SK-MEL-5 (cell line): ENCODE measurements at regions not wholly inside any gene's neighbourhood (a gene's known extent, or its start where the extent isn't known, plus 50 kb on each side); places are given as distances from the start of the nearest gene placed in this dataset.

Source experiments
- DNase-seq: peaks from one replicate; pipeline ENCODE4 v3.0.0-alpha.2; 2016; ENCODE audit warnings: low read depth, low spot score
- in situ Hi-C: cut with HindIII; loops from 2 replicates; pipeline ENCODE4 v1.10.0; 2016; ENCODE audit warnings: low sequenced_read_pairs, high pct_unique_total_duplicates, low pct_unique_long_range_greater_than_20kb

DNA sequence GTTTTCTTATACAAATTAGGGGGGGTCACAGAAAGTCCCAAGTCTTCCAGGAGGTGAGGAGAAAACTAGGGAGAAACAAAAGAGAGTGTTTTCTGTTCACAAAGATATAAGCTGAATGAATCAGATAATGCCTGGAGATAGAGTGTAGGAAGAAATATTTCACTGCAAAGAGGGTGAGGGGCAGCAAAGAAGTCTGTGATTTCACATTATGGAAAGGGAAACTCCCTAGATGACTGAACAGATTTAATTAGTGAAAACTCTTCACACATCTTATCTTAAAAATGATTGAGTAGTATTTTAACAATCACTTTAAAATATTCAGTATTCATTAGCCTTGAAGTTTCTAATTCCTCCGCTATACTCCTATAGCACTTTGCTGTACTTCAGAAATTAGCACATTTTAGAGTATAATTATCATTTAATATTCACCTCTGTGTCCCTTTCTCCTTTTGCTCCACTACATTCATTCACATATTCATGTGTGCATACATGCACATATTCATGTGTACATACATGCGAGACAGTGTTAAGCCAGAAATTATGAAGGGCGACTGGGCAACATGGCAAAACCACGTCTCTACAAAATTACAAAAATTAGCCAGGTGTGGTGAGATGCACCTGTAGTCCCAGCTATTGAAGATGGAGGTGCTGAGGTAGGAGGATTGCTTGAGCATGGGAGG is 332.2 kb downstream of the HTR1A start:
- in situ Hi-C loops: no loop called here
- no peak for DNase-seq

DNA sequence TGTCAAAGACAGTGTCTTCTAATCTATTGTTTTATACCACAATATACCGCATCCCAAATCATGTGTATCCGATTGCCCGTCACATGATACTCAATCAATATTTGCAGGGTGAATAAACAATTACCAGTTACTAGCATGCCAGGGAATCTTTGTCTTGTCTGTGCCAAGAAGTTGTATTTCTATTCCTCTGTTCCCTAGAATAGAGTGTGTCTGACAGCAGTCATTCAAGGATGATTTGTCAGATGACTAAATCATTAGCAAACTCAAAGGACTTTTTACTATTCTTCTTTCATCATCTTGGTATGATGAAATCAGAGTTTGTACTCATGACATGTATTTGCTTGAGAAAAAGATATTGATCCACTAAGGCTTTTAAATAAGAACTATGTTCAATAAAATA is 348.8 kb downstream of the HTR1A start:
- in situ Hi-C loops: no loop called here
- peak; percentile 38 for DNase-seq

DNA sequence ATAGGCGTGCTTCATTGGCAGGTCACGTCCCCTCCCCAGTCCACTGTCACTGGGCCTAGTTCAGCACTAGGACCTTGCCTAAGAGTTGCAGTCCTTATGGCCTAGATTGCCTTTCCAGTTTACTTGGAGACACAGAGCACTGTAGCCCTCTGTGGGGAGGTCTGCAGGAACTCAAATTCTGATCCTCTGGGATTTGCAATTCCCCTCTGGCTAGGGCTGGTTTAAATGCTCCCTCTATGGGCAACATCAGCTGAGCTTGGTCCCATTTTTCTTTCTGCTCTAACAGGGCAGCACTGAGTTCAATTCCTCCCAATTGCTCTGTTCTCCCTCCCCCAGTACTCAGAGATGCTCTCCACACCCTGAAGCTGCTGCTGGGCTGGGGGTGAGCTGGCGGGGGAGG is 358.2 kb downstream of the HTR1A start:
- in situ Hi-C loops: no loop called here
- DNase-seq: no peak

DNA sequence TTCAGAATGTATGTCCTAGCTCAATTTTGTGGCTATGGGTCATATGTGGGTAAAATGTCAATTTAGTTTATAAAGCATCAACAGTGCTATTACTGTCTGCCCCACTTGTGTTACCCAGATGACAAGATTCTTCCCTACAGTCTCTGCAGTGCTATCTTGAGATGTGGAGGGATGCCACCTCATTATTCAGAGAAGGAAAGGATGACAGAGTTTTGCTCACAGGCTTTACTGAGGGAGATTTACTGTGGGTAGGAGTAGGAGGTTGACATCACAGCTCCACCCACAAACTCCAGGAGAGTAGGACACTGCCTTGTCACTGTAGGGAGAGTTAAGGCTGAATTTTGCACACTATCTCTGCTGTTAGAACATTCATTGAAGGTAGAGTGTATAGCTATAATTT is 359.3 kb downstream of the HTR1A start:
- in situ Hi-C loops: no loop called here

DNA sequence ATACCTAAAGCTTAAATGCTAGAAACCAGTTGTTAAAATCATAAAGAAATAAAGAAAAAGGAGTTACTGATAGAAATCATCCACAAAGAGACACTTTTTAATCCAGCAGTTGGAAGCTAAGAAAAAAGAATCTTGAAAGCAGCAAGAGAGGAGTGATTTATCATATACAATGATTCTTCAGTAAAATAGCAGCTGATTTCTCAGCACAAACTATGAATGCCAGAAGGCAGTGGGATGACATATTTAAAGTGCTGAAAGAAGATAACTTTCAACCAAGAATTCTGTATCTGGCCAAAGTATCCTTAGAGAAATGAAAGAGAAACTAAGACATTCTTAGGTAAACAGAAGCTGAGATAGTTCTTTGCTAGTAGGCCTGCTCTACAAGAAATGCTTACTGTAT is 366.0 kb downstream of the HTR1A start:
- DNase-seq: no peak
- in situ Hi-C loops: no loop called here

More for the DNA sequence above, 359.3 kb downstream of the HTR1A start:
- no peak for DNase-seq

DNA sequence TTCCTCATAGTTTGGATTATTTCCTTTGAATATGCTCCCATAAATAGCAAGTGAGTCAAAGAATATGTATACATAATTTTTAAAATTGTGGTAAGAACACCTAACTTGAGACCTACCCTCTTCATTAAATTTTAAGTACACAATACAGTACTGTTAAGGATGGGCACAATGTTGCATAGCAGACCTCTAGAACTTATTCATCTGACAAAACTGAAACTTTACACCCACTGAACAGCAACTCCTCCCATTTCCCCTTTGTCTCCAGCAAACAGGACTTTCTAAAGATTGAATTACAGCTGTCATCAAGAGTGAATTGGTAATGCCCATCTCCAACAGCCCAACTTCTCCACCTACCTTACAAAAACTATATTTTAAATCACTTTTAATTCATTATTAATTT is 388.9 kb downstream of the HTR1A start:
- in situ Hi-C loops: no loop called here
- no peak for DNase-seq

DNA sequence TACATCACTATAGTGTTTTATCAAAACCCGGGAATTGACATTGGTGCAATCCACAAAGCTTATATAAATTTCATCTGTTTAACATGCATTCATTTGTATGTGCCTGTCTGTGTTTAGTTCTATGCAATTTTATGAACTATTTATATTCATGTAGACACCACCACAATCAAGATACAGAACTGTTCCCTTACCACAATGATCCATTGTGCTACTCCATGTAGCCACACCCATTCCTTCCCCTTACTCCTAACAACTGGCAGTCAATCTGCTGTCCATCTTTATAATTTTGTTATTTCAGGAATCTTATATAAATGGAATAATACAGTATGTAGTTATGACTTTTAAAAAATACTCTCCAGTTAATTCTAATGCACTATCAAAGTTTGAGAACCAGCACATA is 389.5 kb downstream of the HTR1A start:
- in situ Hi-C loops: no loop called here
- DNase-seq: no peak

DNA sequence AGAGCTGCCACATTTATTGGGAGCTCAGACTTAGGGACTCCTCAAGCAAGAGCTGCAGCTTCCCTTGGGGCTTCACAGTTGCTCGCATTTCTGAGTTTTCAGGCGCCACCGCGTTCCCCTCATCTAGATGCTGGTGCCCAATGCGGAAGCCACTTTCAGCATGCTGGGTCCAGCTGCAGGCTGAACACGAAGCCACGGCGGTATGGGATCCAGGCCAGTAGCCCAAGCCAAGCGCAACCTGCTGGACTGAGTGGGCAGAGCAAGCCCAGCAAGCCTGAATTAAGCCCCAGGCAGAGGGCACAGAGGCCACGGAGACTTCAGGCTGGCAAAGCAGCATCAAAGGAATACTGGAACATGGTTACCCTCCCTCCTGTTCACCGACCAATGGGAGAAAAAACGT is 391.5 kb downstream of the HTR1A start:
- in situ Hi-C loops: no loop called here
- peak; percentile 11 for DNase-seq

DNA sequence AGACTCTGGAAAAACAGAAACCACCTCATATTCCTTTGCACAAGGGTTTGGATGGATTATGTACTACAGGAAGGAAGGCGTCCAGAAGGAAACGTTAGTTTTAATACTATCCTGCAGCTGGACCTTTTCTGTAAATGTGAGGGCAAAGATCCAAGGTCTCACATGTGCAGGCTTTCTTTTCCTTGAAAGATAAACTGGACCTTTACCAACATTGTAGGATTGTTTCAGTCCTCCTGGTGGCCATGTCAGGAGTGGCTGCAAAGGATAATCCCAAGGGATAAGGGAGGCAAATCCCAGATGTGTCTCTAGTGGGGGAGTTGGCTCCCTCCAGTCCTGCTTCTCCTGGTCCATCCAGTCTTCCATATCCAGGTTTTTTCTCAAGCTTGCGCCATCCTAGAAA is 397.5 kb downstream of the HTR1A start:
- DNase-seq: no peak
- in situ Hi-C loops: no loop called here

DNA sequence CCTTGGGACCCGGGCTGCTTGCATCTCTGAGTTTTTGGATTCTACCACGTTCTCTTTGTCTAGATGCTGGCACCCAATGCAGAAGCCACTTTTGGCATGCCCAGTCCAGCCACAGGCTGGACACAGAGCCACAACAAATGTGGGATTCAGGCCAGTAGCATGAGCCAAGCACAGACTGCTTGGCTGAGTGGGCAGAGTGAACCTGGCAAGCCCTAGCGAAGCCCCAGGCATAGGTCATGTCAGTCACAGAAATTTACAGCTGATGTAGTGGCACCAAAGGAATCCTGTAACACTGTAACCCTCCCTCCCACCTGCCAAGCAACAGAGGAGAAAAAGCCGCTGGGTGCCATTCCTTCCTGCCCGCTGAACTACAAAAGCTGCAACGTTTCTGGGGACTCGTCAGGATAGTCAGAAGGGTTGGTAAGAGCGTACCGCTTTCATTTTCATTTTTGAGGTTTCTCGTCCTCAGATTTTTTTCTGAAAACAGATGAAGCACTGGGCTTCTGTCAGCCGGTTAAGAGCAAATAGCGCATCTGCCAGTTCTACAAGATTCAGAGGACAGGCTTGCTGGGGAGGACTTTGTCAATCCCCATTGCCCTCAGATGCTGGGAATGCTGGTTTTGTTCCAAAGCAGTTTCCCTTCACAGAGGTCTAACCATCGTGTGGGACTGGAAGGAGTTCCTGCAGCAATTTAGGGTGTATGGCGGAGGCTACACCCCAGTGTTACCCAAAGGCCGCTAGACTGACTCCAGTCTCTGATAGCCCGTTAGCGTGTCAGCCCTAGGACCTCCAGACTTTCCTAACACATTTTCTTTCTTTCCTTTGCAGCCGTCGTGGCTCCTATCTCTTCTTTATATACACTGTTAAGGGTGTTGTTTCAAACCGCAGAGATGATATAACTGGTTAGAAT is 399.0 kb downstream of the HTR1A start:
- in situ Hi-C loops: no loop called here
- no peak for DNase-seq

DNA sequence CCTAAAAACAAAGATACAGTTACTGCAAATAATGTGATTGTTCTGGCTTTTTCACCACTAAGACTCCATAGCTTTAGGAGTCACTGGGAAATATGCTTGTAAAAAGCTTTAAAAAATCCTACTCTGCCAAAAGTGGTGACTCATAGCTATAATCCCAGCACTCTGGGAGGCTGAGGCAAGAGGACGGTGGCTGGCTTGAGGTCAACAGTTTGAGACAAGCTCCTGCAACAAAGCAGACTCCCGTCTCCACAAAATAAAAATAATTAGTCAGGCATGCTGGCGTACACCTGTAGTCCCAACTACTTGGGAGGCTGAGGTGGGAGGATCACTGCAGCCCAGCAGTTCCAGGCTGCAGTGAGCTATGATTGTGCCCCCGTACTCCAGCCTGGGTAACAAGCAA is 406.4 kb downstream of the HTR1A start:
- no peak for DNase-seq

DNA sequence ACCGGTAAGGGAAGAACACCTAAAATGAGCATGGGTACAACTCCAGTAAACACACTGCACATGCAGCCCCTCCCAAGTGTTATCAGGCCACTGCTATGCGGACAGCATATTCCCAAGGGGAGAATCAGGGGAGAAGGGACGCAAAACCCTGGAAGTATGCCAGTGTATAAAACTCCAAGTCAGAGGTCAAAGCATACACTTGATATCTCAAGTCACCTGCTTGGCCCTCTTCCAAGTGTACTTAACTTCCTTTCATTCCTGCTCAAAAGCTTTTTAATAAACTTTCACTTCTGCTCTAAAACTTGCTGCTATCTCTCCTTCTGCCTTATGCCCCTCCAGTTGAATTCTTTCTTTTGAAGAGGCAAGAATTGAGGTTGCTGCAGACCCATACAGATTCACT is 408.1 kb downstream of the HTR1A start:
- in situ Hi-C loops: no loop called here
- no peak for DNase-seq

More for the DNA sequence above, 406.4 kb downstream of the HTR1A start:
- in situ Hi-C loops: no loop called here

DNA sequence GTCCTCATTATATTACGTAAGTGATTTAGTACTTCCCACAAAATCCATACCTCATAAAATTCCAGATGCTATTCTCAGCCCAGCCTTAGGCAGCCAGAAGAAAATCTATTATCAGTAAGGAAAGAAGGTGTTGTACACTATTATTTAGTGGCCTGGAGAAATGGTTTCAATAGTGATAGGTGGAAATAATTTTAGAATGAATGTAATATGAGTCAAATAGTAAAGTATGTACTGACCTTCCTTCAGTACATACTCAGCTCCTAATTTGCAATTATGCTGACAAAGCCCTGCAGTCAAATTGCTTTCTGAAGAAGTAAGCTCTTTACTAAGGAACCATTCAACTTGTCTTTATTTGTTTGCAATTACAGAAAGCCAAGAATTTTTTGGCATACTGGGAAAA is 409.2 kb downstream of the HTR1A start:
- no peak for DNase-seq
- in situ Hi-C loops: no loop called here

DNA sequence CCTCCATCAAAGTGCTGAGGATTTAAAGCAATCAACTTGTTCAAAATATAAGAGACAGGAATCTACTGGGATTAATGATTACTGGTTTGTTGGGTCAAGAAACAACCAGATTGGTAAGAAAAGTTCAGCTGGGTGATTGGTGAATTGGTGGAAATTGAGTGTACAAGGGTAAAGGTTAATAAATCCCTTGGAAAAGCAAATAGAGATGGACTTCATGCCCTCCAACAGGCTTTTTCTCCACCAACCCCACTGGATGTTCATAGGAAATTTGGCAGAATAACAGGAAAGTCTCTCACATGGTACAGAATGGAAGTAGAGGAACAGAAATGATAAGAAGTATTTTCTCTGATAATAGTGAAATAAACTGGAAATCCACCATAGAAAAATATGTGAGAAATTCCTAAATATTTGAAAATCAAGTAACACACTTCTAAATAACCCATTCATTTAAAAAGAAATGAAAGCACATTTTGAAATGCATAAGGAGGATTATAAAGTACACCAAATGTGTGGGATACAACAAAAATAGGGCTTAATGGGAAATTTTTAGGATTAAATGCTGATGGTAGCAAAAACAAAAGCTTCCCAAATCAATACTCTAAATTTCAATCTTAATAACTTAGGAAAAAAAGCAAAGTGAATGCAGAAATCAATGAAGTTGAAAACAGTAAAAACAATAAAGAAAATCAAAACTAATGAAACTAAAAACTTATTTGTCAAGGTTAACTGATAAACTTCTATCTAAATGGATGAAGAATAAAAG is 426.2 kb downstream of the HTR1A start:
- DNase-seq: no peak
- in situ Hi-C loops: no loop called here

DNA sequence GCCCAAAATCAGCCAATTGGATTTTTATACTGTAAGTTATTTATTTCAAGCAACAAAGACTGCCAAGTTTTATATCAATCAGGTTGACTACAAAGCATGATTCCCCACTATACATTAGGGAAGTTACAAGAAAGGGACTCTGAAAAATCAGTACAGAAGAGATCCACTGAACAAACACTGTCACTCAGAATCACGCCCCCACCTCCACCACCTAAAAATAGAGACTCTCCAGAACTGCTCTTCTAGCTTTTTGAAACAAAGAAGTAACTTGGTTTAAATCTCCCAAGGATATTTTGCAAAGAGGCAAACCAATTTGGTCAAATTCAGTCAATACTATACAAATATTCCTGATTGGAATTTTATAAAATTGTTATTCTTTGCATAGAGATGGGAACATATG is 438.0 kb downstream of the HTR1A start:
- in situ Hi-C loops: no loop called here
- DNase-seq: no peak

DNA sequence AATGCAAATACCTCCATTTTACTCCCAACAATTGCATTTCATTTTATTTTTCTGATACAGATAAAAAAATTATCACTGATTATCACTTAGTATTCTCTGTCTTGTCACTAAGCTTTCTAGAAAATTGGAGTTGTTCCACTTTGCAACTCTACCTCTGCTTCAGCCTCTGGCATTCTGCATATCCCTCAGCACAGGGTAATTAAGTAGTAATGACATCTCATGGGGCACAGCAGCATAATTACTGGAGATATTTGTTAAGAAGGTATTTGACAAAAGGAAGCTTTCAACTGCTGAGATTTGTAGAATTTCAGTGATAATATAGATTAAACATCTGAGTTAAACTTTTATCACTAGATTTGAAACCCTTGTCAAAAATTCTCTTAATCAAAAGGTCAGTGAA is 446.2 kb downstream of the HTR1A start:
- in situ Hi-C loops: no loop called here
- no peak for DNase-seq

DNA sequence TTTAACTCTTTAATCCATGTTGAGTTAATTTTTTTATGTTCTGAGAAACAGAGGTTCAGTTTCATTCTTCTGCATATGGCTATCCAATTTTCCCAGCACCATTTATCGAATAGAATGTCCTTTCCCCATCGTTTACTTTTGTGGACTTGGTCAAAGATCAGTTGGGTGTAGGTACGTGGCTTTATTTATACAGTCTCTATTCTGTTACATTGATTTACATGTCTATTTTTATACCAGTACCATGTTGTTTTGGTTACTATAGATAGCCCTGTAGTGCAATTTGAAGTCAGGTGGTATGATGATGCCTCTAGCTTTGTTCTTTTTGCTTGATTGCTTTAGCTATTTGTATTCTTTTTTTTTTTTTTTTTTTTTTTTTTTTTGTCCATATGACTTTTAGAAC is 462.0 kb downstream of the HTR1A start:
- no peak for DNase-seq
- in situ Hi-C loops: no loop called here

DNA sequence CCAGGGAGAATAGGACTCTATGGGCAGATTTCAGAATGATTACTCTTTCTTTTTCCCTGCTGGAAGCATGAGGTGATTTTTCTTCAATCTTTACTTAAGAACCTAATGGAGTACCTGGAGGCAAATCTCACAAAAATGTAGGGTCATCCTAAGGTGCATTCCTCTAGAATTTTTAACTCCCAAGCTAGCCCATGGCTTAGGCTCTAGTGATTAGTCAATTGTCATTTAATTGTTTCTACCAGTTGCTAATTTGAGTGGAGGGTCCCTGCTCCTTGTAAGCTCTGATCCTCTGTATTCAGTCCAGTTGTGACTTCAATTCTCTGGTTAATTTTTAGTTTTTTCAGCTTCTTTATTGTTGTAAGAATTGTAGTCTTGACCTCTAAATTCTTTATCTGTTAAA is 467.0 kb downstream of the HTR1A start:
- in situ Hi-C loops: no loop called here

More for the DNA sequence above, 467.0 kb downstream of the HTR1A start:
- DNase-seq: no peak
